ENCODE measurements at regions not wholly inside any gene's neighbourhood (a gene's known extent, or its start where the extent isn't known, plus 50 kb on each side); places are given as distances from the start of the nearest gene placed in this dataset.

DNA sequence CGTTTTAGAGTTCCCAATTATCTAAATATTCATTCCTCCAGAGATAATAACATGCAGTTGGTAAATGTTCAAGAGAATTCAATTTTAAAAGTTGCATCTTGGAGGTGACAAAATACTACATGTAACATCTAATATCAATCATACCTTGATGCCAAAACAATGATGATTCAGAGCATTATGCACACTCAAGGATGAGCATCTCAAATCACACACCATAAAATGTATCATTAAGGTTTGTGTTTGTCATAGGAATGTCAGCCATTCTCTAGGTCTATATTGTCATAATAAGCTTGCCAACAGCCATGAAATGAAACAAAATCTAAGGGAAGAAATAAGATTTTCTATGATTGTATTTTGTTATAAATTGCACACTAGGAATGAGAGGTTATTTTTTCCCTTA is 1667.0 kb downstream of the DPP10 start:
- TF ChIP-seq, protein P1, sequence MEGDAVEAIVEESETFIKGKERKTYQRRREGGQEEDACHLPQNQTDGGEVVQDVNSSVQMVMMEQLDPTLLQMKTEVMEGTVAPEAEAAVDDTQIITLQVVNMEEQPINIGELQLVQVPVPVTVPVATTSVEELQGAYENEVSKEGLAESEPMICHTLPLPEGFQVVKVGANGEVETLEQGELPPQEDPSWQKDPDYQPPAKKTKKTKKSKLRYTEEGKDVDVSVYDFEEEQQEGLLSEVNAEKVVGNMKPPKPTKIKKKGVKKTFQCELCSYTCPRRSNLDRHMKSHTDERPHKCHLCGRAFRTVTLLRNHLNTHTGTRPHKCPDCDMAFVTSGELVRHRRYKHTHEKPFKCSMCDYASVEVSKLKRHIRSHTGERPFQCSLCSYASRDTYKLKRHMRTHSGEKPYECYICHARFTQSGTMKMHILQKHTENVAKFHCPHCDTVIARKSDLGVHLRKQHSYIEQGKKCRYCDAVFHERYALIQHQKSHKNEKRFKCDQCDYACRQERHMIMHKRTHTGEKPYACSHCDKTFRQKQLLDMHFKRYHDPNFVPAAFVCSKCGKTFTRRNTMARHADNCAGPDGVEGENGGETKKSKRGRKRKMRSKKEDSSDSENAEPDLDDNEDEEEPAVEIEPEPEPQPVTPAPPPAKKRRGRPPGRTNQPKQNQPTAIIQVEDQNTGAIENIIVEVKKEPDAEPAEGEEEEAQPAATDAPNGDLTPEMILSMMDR (IDR thresholded peaks at IDR 0.05; ENCODE audit: insufficient read depth, missing control alignments): no peak
- DNase-seq (ENCODE audit: insufficient read length, low spot score) (no peak), FAIRE-seq (no peak)

DNA sequence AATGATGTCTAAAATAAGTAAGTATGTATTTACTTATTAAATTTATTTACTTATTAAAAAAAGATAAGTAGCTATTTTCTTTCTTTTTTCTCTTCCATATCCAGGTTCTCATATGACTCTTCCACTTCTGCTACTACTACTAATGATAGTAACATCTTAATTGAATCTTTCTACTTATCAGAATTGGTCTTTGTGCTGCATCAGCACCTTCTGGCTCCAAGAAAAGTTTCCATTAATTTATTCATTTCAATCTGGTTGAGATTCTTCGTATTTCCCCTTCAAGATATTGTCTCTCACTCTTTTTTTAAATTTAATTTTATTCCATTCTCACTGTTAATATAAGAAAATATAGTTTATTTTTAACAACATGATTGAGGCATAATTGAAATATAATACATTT is 1675.4 kb downstream of the DPP10 start:
- FAIRE-seq (no peak), DNase-seq (ENCODE audit: insufficient read length, low spot score) (no peak)
- TF ChIP-seq, protein P1 (IDR thresholded peaks at IDR 0.05; ENCODE audit: insufficient read depth, missing control alignments): no peak

DNA sequence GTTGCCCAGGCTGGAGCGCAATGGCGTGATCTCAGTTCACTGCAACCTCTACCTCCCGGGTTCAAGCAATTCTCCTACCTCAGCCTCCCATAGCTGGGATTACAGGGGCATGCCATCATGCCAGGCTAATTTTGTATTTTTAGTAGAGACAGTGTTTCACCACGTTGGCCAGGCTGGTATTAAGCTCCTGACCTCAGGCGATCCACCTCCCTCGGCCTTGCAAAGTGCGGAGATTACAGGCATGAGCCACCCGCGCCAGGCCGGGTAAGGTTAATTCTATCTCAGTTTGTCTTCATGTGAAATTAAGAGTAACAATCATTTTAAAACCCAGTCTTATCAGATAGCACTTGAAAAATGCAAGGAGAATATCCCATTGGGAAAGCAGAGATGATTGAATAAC is 1681.7 kb upstream of the DDX18 start:
- TF ChIP-seq, protein P1 (IDR thresholded peaks at IDR 0.05; ENCODE audit: insufficient read depth, missing control alignments): no peak
- DNase-seq (ENCODE audit: insufficient read length, low spot score) (no peak), FAIRE-seq (no peak)

DNA sequence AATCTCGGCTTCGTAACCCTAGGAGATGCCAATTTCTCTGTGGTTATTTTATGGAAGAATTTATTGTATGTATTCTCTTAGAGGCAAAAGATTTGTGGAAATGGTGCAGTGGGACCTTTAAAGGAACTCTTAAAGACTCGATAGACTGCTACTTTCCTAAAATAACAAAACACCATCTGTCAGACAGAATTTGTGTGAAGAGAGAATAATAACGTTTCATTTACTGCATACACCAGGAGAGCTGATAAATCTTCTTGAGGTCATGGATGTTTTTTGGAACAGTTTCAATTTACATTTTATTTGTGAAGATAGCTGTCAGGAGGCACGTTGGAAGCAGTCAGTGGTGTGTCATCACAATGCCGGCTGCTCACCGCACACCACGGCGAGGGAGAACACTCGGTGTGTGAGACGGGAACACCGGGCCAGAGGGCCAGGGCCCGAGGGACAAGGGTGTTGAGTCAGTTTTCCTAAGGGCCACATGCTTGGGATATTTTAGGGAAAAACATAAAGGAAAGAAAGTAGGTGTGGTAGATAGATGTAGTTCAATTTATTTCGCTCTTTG is 1681.0 kb upstream of the DDX18 start:
- FAIRE-seq: no peak
- no peak for DNase-seq (ENCODE audit: insufficient read length, low spot score)
- TF ChIP-seq, protein P1 (IDR thresholded peaks at IDR 0.05; ENCODE audit: insufficient read depth, missing control alignments): no peak

DNA sequence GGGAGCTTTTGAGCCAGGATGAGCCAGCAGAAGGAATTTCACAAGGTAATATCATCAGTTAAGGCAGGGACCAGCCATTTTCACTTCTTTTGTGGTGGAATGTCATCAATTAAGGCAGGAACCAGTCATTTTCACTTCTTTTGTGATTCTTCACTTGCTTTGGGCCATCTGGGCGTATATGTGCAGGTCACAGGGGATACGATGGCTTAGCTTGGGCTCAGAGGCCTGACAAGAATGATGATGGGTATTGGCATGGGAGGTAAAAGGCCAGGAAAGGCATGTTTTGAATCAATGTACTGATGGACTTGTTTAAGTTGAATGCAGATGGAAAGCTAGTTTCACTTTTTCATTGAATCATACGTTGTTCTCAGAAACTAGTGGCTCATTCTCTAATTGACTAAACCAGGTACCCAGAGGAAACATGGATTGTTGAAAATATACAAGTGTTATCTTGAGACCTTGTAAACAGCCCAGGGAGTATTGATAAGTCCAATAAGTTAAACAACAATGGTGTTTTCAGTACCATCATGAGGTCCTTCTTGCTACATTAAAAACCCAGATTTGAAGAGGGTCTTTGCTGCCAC is 1672.5 kb upstream of the DDX18 start:
- no peak for FAIRE-seq
- TF ChIP-seq, protein P1 (IDR thresholded peaks at IDR 0.05; ENCODE audit: insufficient read depth, missing control alignments): no peak
- DNase-seq (ENCODE audit: insufficient read length, low spot score): no peak

DNA sequence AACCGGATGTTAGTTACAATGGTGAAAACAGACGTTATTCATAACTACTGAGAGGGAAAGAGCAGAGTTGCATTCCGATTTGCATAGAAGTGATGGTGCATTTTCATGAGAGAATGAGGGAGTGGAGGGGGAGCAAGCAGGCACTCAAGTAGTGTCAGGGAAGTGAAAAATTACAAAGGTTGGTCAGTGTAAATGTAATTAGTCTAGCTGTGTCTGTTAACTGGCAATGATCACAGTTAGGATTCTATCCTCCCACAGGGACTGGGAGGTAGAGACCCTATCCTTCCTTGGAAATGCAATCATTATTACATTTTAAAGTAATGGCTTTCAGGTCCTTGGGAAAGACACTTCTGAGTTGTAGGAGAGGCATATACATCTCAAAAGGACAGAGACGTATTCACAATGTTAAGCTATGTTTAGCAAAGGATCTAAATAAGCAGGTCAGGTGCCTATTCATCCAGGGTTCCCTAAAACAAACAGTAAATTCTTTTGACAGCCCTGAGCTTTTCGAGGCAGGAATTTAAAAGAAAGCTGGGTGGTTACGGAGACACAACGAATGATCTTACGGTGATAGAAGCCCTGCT is 1671.8 kb upstream of the DDX18 start:
- FAIRE-seq (no peak), DNase-seq (ENCODE audit: insufficient read length, low spot score) (no peak)

More for the DNA sequence above, 1671.8 kb upstream of the DDX18 start:
- TF ChIP-seq, protein P1 (IDR thresholded peaks at IDR 0.05; ENCODE audit: insufficient read depth, missing control alignments): no peak
